Middle frontal gyrus (tissue), 1 donor: ENCODE measurements at regions not wholly inside any gene's neighbourhood (a gene's known extent, or its start where the extent isn't known, plus 50 kb on each side); places are given as distances from the start of the nearest gene placed in this dataset.

ENCODE experiments used
- DNase-seq: peaks from one replicate; pipeline ENCODE4 v3.0.0-alpha.2; 2015; ENCODE audit warnings: low spot score; ENCODE audit errors: extremely low spot score

DNA sequence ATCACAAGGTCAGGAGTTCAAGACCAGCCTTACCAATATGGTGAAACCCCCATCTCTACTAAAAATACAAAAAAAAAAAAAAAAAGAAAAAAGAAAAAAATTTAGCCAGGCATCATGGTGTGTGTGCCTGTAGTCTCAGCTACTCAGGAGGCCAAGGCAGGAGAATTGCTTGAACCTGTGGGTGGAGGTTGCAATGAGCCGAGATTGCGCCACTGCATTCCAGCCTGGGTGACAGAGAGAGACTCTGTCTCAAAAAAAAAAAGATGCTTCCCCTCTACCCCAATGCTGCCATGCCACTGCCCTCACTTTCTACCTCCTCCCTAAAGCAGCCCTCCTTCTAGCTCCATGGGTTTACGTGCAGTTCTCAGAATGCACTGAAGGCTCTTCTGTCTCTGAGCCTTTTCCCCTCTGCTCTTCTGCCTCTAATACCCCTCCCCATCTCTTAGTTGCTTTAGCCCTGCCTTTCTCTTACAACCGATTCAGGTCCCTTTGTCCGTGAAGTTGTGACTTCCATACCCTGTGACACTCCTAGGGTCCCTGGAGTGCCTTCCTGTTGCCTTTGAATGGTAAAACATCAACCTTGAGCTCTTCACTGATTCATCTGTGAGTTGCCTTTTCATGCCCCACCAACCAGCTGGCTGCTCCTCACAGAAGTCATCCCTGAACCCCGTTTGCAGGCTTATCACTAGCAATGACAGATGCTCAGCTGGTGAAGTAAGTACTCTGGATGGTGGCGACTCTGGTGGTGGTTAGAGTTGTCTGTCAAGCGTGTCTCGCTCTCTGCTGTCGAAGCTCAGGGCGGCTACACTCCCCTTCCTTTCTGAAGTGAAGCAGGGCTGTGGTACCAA is 234.9 kb downstream of the RHOU start:
- no peak for DNase-seq

- DNase-seq: no peak
Measured at GRCh38 chr1:228972576-228972975, 237.3 kb downstream of the RHOU start.

GRCh38 chr1:228974273-228974672 is 239.0 kb downstream of the RHOU start:
- DNase-seq: no peak

DNA sequence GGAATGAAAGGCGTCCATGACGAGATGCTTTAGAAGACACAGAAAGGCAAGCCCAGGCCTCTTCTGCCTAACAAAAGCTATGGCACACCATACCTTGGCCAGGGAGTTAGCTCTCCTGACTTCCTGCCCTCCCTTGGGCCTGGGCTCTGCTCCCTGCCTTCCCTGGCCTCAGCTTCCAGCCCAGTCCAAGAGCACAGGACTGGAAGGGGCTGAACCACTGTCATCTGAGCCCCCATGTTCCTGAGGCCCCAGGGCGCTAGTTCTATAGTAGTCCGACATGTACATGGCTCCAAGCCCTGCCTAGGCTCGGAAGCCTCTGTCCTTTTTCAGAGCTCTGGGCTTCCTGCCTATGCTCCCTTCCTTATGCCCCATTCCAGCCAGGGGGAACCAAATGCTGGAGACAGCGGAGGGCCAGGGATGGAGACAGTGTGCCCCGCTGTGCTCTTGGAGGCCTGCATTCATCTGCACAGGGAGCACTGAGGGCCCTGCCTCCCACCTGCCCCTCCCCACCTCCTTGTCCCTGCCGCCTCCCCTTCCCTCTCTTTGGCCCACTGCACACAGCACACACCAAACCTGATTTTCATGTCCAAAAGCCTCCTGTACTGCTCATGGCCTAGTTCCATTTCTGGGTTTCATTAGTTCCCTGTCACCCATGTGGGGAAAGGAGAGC is 240.1 kb downstream of the RHOU start:
- no peak for DNase-seq

- no peak for DNase-seq
Measured at GRCh38 chr1:228976316-228976715, 241.0 kb downstream of the RHOU start.

GRCh38 chr1:228977307-228977706 is 242.0 kb downstream of the RHOU start:
- DNase-seq: no peak

DNA sequence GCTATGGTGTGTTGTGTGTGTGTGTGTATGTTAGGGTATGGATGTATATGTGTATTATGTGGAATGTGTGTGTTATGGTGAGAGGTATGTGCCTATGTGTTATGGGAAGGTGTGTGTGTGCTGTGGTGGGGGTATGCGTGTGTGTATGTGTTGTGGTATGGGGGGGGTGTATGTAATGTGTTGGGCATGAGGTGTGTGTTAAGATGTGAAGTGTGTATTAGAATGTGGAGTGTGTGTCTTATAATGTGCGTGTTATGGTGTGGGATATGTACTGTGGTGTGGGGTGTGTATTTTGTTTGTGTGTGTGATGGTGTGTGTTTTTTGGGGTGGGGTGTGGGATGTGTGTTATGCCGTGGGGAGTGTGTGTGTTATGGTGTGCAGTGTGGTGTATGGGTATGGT is 242.5 kb downstream of the RHOU start:
- no peak for DNase-seq

- DNase-seq: no peak
Measured at GRCh38 chr1:228978484-228979324, 243.4 kb downstream of the RHOU start.

- no peak for DNase-seq
Measured at GRCh38 chr1:228979325-228979699, 244.0 kb downstream of the RHOU start.

GRCh38 chr1:228979774-228980173 is 244.5 kb downstream of the RHOU start:
- DNase-seq: no peak

DNA sequence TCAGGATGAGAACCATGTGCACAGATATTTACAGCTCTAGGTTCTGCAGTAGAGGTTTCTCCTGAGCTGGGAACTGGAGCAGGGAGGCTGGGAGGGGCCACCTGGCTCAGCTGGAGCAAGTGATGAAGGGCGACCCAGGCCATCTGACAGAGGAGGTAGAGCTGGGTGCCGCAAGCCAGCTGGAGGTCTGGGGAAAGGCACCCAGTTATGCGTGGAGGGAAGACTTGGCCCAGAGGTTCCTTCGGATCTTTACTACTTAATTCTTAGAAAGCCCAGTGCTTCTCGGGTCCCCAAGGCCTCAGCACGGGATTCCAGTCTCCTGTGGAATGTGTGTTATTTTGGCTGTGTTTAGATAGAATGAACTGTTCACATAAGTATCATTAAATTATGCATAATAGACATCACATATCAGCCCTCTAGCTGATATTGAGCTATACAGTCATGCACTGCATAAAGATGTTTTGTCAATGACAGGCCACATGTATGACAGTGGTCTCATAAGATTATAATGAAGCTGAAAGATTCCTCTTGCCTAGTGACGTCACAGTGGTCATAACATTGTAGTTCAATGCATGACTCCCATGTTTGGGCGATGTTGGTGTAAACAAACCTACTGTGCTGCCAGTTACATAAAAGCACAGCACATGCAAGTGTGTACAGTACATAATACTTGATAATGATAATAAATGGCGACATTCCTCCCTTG is 245.1 kb downstream of the RHOU start:
- no peak for DNase-seq

DNA sequence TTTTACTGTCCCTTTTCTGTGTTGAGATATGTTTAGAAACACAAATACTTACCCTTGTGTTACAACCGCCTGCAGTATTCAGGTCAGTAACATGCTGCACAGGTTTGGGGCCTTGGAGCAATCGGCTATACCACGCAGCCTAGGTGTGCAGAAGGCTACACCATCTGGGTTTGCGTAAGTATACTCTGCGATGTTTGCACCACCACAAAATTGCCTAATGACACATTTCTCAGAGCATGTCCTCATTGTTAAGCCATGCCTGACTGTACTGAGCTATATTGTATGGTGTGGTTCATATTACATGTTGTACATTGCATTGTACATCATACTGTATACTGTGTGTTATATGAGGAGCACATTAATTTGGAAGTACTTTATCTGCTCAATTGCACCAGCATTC is 247.4 kb downstream of the RHOU start:
- no peak for DNase-seq

GRCh38 chr1:228983231-228983660 is 248.0 kb downstream of the RHOU start:
- DNase-seq: no peak

GRCh38 chr1:228983661-228984060 is 248.4 kb downstream of the RHOU start:
- DNase-seq: no peak

DNA sequence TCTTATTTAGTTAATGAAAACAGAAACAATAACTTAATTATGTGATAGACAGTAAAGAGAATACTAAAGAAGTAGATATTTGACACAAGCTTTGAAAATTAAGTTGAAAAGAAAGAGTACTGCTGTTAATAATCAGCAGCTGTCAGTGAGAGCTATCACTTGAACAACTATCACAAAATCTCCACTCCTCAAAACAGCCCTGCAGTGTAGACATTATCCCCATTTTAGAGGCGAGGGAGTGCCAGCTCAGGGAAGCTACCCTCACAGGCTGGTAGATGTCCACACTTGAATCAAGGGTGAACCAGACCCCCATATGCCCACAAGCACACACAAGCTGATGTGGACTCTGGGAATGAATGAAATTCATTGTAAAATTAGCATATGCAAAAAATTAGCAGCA is 248.8 kb downstream of the RHOU start:
- DNase-seq: no peak

- DNase-seq: no peak
Measured at GRCh38 chr1:228984646-228985631, 249.7 kb downstream of the RHOU start.

GRCh38 chr1:228985661-228986060 is 250.4 kb downstream of the RHOU start:
- no peak for DNase-seq

DNA sequence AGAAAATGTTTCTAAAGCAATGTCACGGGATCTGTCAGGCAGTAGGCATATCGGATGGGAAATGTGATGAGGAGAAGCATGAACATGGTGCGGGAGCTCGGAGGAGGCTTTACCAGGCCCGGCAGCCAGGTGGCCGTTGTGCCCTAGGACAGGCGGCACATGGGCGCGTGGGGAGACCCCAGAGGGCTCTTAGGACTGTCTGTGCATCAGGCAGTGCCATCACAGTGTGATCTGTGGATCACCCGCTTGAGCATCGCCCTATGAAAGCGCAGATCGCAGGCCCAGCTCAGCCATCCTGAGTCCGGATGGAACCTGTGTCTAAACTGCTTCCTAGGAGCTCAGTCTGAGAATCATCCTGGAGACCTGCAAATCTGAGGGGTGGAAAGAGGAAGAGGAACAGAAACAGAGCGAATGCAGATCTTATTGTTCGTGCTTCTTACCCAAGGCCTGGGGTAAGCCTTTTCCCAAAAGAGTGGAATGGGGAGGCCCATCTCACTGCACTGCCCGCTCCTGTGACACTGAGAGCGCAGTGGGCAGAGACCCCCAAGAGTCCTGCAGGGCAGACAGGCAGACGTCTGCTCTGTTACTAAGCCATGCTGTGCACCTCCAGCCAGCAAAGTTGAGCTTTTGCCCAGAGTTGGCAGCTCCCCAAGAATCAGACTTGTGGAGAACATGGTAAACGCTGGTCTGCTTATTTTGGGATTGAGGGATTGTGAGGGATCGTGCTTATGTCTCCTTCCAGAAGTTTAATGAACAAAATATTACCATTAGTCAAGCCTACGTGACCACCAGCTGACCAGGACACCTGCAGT is 251.0 kb downstream of the RHOU start:
- peak; percentile 51 for DNase-seq

DNA sequence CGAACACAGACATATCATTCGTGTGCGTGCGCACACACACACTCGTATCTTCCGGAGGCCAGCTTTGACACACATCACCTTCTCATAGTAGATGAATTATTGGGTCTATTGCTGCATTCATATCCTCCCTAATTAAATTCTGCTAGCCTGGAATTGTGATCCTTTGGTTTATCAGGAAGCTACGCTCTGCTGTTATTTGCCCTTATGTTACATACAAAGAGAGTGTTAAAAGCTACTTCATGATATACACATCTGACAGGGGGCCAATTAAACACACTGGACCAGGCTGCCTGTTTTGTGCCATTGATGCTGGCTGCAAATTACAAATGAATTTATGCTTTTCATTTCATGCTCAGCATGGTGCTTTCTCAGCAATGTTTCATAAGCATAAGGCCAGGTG is 252.0 kb downstream of the RHOU start:
- DNase-seq: no peak
